Epithelial cell of esophagus (primary cell): ENCODE measurements at regions not wholly inside any gene's neighbourhood (a gene's known extent, or its start where the extent isn't known, plus 50 kb on each side); places are given as distances from the start of the nearest gene placed in this dataset.

Experiments used
- DNase-seq: peaks from one replicate; pipeline ENCODE4 v3.0.0; 2010; ENCODE audit warnings: low read depth
- H3K4me3 ChIP-seq: 2 replicates; pipeline ENCODE4 v1.5.1; 2011; ENCODE audit warnings: mild to moderate bottlenecking, low read length, control low read depth
- TF ChIP-seq, protein P1 (sequence below): IDR thresholded peaks from 2 replicates; pipeline ENCODE4 v1.5.1; 2011; ENCODE audit warnings: low read depth, mild to moderate bottlenecking, low read length, control low read depth, inconsistent platforms; ENCODE audit not compliant: insufficient read depth; ENCODE audit errors: missing control alignments

DNA sequence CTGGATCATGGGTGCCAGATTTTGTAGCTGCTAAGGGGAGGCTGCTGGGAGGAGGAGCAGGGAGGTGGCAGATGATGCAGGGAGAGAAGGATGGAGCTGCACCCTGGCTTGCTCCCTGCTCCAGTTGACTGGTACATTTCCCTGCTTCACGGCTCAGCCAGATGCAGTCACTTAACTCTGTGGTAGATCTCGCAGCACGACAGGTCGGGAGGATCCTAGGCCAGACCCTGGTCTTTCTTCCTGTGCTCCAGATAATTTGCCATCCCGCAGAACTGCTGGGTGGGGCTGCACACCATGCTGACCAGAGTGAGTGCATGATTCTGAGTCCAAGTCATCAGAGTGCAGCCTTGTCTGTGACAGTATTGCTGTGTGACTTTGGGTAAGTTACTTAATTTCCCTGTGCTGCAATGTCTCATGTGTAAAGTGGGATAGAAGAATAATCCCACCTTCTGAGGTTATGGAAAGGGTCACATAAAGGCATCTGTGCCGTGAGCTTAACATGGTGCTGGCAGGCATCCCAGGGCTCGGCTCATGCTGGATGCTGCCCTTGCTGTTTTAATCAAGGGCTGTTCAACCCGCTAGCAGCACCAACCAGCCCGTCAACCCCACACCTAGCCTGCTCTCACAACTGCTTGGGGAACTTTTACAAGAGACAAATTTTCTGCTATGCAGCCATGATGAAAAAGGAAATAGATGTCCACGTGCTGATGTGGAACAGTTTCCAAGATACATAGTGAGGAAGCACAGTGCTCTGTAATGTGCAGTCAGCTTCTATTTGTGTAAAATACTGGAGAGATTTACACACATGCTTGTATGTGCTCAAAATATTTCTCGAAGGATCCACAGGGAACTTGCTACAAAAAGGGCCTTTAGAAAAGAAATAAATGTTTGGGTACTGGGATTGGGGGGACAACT, 257.9 kb downstream of the CDH26 start:
- TF ChIP-seq, protein P1, sequence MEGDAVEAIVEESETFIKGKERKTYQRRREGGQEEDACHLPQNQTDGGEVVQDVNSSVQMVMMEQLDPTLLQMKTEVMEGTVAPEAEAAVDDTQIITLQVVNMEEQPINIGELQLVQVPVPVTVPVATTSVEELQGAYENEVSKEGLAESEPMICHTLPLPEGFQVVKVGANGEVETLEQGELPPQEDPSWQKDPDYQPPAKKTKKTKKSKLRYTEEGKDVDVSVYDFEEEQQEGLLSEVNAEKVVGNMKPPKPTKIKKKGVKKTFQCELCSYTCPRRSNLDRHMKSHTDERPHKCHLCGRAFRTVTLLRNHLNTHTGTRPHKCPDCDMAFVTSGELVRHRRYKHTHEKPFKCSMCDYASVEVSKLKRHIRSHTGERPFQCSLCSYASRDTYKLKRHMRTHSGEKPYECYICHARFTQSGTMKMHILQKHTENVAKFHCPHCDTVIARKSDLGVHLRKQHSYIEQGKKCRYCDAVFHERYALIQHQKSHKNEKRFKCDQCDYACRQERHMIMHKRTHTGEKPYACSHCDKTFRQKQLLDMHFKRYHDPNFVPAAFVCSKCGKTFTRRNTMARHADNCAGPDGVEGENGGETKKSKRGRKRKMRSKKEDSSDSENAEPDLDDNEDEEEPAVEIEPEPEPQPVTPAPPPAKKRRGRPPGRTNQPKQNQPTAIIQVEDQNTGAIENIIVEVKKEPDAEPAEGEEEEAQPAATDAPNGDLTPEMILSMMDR = no peak
- H3K4me3 ChIP-seq = no peak overlapping the region
- DNase-seq = no peak

DNA sequence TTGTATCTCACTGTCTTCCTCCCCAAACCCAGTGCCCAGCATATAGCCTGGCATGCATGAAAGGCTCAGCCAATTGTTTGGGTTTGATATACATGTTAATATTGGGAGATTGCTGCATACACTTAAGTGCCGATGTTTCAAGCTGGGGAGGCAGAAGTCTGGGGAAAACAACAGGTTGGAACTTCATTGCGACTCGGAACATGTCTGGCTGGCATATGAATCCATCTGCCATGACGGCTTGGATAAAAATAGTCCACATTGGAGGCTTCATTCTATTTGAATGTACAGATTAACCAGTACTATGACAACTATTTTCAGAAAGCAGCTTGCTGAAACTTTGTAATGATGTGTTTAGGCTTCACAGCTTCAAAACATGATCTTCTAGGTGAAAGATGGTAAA, 261.0 kb downstream of the CDH26 start:
- TF ChIP-seq, protein P1 = no peak
- no peak overlapping the region for H3K4me3 ChIP-seq
- no peak for DNase-seq

DNA sequence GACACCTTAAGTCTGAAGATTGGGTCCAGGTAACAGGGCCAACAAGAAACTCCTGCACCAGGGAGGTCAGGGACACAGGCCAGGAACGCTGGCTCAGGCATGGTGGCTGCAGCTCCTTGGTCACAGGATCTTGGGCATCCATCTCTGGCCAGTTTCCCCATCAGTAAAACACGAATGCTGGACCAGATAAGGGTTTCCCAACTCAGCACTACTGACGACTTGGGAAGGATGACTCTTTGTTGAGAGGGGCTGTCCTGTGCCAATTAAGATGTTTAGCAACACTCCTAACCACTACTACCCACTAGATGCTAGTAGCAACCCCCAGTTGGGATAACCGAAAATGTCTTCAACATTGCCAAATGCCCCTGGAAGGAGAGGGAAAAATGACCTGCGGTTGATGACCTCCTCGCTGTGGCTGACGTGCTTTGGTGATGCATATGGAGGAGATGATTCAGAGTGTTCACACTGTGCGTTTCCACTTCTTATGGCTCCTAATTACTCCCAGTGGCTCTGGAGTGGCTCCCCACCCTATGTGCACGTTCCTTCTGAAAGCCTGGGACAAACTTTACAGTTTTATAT, 261.9 kb downstream of the CDH26 start:
- no peak overlapping the region for H3K4me3 ChIP-seq
- no peak for DNase-seq
- TF ChIP-seq, protein P1 = no peak

DNA sequence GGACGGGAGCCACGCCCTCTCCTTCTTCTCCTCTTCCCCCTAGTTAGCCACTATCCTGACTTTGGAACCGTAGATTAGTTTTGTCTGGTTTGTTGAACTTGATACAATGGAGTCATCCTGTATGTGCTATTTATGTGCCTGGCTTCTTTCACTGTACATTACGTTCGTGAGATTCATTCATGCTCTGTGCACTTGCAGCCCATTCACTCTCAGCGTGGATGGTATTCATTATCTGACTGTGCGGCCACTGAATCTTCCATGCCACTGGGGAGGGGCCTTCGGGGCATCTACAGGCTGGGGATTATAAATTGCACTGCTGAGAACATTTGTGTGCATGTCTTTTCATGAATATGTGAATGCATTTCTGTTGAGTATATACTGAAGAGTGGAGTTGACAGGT, 262.5 kb downstream of the CDH26 start:
- no peak for DNase-seq
- H3K4me3 ChIP-seq = no peak overlapping the region
- TF ChIP-seq, protein P1 = no peak

DNA sequence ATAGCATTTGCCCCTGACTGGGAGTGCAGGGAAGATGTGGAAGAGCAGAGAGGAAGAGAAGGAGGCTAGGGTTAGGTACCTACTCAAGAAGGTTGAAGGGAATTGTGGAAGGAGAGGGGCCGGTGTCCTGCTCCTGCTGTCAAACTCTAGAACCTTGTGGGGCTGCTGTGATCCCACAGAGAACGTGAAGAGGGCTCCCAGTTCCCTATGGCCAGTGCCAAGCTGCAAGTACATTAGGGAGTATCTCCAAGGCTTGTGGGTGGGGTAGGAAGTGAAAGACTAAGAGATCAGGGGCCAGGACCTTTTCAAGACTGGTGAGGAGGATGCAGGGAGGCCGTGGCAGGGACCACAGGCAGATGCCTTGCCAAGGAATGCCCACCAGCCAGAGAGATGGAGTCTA, 263.4 kb downstream of the CDH26 start:
- DNase-seq = no peak
- H3K4me3 ChIP-seq = no peak overlapping the region
- TF ChIP-seq, protein P1 = no peak

DNA sequence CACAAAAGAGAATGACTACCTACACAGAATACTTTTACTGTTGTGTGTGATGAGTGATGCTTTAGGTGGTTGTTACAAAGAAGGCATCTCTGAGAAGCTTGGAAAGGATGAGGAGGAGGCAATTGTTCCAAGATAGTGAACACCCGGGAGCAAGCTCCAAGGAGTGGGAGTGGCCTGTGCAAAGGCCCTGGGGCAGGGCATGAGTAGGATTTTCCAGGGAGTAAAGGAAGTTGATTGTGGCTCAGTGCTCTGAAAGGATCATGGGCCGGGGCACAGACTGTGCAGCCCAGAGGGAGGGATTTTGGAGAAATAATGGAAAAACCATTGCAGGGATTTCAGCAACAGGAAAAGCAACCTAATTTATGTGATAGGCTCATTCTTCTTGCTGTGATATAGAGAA, 264.3 kb downstream of the CDH26 start:
- DNase-seq = no peak
- TF ChIP-seq, protein P1 = no peak
- H3K4me3 ChIP-seq = no peak overlapping the region

DNA sequence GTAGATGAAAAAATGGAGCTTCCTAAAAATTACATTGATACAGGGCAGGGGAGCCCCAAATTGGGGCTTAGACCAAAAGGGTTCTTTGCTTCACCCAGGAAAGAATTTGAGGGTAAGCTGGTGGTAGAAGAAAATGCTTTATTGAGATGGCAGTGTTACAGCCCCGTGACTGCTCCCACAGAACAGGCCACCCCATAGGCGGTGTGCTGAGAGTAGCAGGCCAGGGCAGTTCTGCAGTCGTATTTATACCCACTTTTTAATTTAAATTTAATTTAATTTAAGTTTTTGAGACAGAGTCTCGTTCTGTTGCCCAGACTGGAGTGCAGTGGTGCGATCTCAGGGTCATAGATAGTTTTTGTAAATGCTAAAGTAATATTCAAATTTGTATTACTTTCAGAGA, 265.0 kb downstream of the CDH26 start:
- TF ChIP-seq, protein P1 = no peak
- DNase-seq = no peak
- no peak overlapping the region for H3K4me3 ChIP-seq
